Smooth muscle cell (in vitro differentiated cells): ENCODE measurements at regions not wholly inside any gene's neighbourhood (a gene's known extent, or its start where the extent isn't known, plus 50 kb on each side); places are given as distances from the start of the nearest gene placed in this dataset.

Source experiments
- DNase-seq: peaks from one replicate; lab custom pipeline; 2025; ENCODE audit not compliant: unreplicated experiment; lab: John Stamatoyannopoulos, UW
- H2AFZ ChIP-seq: fragments of 200-600 bp; sonication (generic); 2 replicates; pipeline ENCODE4 v1.6.0; 2016; ENCODE audit warnings: antibody characterized with exemption, low read depth, mild to moderate bottlenecking
- H3F3A ChIP-seq: fragments of 200-600 bp; sonication (generic); 2 replicates; pipeline ENCODE4 v1.6.0; 2017; ENCODE audit warnings: antibody characterized with exemption, low read depth
- H3K27ac ChIP-seq: fragments of 200-600 bp; sonication (generic); 2 replicates; pipeline ENCODE4 v1.5.1; 2016; ENCODE audit warnings: low read depth, mild to moderate bottlenecking
- H3K27me3 ChIP-seq: fragments of 200-600 bp; sonication (generic); 2 replicates; pipeline ENCODE4 v1.6.1; 2016; ENCODE audit warnings: low read depth, mild to moderate bottlenecking
- H3K36me3 ChIP-seq: fragments of 200-600 bp; sonication (generic); 2 replicates; pipeline ENCODE4 v1.5.1; 2016; ENCODE audit warnings: low read depth
- H3K4me1 ChIP-seq: fragments of 200-600 bp; sonication (generic); 2 replicates; pipeline ENCODE4 v1.5.1; 2016; ENCODE audit warnings: low read depth
- H3K4me2 ChIP-seq: fragments of 200-600 bp; sonication (generic); 2 replicates; pipeline ENCODE4 v1.6.0; 2016; ENCODE audit warnings: mild to moderate bottlenecking
- H3K4me3 ChIP-seq: fragments of 200-600 bp; sonication (generic); 2 replicates; pipeline ENCODE4 v1.5.1; 2016; ENCODE audit warnings: mild to moderate bottlenecking
- H3K79me2 ChIP-seq: fragments of 200-600 bp; sonication (generic); 2 replicates; pipeline ENCODE4 v1.6.0; 2016; ENCODE audit warnings: low read depth, mild to moderate bottlenecking
- H3K9ac ChIP-seq: fragments of 200-600 bp; sonication (generic); 2 replicates; pipeline ENCODE4 v1.6.0; 2016; ENCODE audit warnings: low read depth
- H3K9me3 ChIP-seq: fragments of 200-600 bp; sonication (generic); replicated peaks from 2 replicates; pipeline ENCODE4 v1.5.1; 2016; ENCODE audit warnings: low read depth
- H4K20me1 ChIP-seq: fragments of 200-600 bp; sonication (generic); 2 replicates; pipeline ENCODE4 v1.6.0; 2016; ENCODE audit warnings: low read depth
- WGBS: methylation state at CpG from one replicate; pipeline ENCODE4 v1.1.7; 2016; ENCODE audit warnings: low lambda C conversion rate; 5-methylcytosine and 5-hydroxymethylcytosine counted together
- TF ChIP-seq, protein P1 (sequence below): fragments of 200-600 bp; sonication (generic); IDR thresholded peaks from 2 replicates; pipeline ENCODE4 v1.5.1; 2017; ENCODE audit warnings: borderline replicate concordance, mild to moderate bottlenecking, antibody characterized with exemption; ENCODE audit not compliant: insufficient read depth, poor library complexity, severe bottlenecking

DNA sequence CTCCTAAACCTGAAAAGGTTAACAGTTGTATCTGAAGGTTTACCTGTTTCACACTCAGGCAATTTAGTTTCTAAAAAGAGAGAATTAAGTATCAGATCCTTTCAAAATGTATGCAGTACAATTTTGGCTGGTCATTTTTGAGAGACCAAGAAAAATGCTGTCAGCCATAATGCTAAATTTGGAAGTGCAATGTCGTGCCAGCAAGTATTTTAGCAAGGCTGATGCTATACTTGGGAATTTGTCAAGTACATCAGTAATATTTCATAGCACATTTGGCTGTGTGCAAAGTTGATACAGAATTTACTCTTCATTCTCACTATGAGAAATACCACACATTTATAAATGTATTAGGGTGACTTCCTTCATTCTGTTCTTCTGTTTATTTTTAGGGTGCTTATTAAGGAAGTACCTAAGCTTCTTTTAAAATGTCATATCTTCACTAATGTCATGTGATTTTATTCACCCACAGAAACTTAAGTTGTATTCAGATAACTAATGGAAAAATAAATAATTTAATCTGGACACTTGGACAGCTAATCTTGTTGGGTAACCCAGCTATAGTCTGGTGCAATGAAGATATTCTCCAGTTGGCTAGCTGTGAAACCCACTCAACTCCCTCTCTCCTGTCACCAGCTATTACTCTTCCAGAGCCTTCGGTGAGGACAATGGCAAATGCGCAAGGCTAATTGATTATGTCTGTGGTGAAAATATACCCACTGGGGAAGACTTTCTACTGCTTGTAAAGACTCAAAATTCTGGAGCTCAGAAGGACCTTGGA lies 84.2 kb upstream of the TLL1 start:
- no peaks in the 10 kb centered on the region for H4K20me1 ChIP-seq
- H3K27me3 ChIP-seq = no peaks in the 10 kb centered on the region
- H3K4me1 ChIP-seq = no peaks in the 10 kb centered on the region
- no peak overlapping the region for H3K4me3 ChIP-seq
- 89% methylated on average over 3 of the region's 3 CpGs for WGBS
- H3K9me3 ChIP-seq = no peaks in the 10 kb centered on the region
- H3K4me2 ChIP-seq = no peak overlapping the region
- no peak overlapping the region for H3K9ac ChIP-seq
- H3K79me2 ChIP-seq = no peaks in the 10 kb centered on the region
- H3K27ac ChIP-seq = no peak overlapping the region
- TF ChIP-seq, protein P1, sequence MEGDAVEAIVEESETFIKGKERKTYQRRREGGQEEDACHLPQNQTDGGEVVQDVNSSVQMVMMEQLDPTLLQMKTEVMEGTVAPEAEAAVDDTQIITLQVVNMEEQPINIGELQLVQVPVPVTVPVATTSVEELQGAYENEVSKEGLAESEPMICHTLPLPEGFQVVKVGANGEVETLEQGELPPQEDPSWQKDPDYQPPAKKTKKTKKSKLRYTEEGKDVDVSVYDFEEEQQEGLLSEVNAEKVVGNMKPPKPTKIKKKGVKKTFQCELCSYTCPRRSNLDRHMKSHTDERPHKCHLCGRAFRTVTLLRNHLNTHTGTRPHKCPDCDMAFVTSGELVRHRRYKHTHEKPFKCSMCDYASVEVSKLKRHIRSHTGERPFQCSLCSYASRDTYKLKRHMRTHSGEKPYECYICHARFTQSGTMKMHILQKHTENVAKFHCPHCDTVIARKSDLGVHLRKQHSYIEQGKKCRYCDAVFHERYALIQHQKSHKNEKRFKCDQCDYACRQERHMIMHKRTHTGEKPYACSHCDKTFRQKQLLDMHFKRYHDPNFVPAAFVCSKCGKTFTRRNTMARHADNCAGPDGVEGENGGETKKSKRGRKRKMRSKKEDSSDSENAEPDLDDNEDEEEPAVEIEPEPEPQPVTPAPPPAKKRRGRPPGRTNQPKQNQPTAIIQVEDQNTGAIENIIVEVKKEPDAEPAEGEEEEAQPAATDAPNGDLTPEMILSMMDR = no peak
- H3K36me3 ChIP-seq = no peaks in the 10 kb centered on the region
- H2AFZ ChIP-seq = no peak overlapping the region
- no peaks in the 10 kb centered on the region for H3F3A ChIP-seq
- DNase-seq = no peak

DNA sequence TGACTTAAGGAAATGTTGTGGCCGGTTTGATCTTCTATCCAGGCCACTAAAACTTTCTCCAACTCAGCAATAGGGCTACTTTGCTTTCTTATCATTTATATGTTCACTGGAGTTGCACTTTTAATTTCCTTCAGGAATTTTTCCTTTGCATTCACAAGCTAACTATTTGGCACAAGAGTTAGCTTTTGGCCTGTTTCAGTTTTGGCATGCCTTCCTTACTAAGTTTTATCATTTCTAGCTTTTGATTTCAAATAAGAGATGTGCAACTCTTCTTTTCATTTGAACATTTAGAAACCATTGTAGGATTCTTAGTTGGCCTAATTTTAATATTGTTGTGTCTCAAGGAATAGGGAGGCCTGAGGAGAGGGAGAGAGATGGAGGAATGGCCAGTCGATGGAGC lies 79.8 kb upstream of the TLL1 start:
- Histone ChIP-seq H3K9me3 (no peaks in the 10 kb centered on the region), H3K9ac (no peak overlapping the region), H3K79me2 (no peaks in the 10 kb centered on the region), H4K20me1 (no peaks in the 10 kb centered on the region), H3K36me3 (no peaks in the 10 kb centered on the region), H3K4me1 (no peaks in the 10 kb centered on the region), H2AFZ (no peak overlapping the region), H3K4me2 (no peak overlapping the region), H3K27me3 (no peaks in the 10 kb centered on the region), H3K4me3 (no peak overlapping the region), H3K27ac (no peak overlapping the region), H3F3A (no peaks in the 10 kb centered on the region)
- TF ChIP-seq, protein P1 = no peak
- WGBS = 92% methylated on average over 2 of the region's 2 CpGs
- DNase-seq = no peak

DNA sequence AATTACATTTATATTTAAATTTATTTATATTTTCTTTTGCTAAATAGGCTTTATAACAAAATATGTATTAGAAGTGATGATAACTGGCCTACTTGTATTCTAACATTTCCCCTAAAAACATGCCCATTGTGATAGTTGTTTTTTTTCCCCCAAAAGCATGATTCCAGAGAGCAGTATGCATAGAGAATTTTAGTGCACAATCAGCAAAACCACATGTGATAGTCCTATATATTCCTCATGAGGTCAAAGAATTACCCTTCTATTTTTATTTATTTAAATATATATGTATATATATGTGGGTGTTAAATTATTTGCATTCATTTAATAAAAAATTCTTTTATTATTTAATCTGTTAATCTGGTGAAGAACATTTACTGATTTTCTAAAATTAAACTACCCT lies 78.2 kb upstream of the TLL1 start:
- TF ChIP-seq, protein P1 = no peak

GRCh38 chr4:165799384-165799815 lies 73.6 kb upstream of the TLL1 start:
- no peaks in the 10 kb centered on the region for H3K9me3 ChIP-seq
- no peaks in the 10 kb centered on the region for H3K4me1 ChIP-seq
- H3K9ac ChIP-seq = no peak overlapping the region
- TF ChIP-seq, protein P1 = no peak
- no peaks in the 10 kb centered on the region for H4K20me1 ChIP-seq
- H3K79me2 ChIP-seq = no peaks in the 10 kb centered on the region
- H3K36me3 ChIP-seq = no peaks in the 10 kb centered on the region
- no peaks in the 10 kb centered on the region for H3F3A ChIP-seq
- no peak overlapping the region for H2AFZ ChIP-seq
- DNase-seq = no peak
- peaks cover 9% of the 10 kb centered on the region for H3K27me3 ChIP-seq
- WGBS = 98% methylated on average over 28 of the region's 28 CpGs
- H3K4me2 ChIP-seq = no peak overlapping the region
- H3K4me3 ChIP-seq = no peak overlapping the region
- no peak overlapping the region for H3K27ac ChIP-seq

More for the DNA sequence above, 78.2 kb upstream of the TLL1 start:
- no peaks in the 10 kb centered on the region for H3F3A ChIP-seq
- no peaks in the 10 kb centered on the region for H3K4me1 ChIP-seq
- H3K27me3 ChIP-seq = no peaks in the 10 kb centered on the region
- no peaks in the 10 kb centered on the region for H4K20me1 ChIP-seq
- DNase-seq = no peak
- no peak overlapping the region for H2AFZ ChIP-seq
- no peak overlapping the region for H3K4me2 ChIP-seq
- H3K36me3 ChIP-seq = no peaks in the 10 kb centered on the region
- H3K79me2 ChIP-seq = no peaks in the 10 kb centered on the region
- H3K9ac ChIP-seq = no peak overlapping the region
- H3K27ac ChIP-seq = no peak overlapping the region
- no peaks in the 10 kb centered on the region for H3K9me3 ChIP-seq
- H3K4me3 ChIP-seq = no peak overlapping the region
